ENCODE measurements at regions not wholly inside any gene's neighbourhood (a gene's known extent, or its start where the extent isn't known, plus 50 kb on each side); places are given as distances from the start of the nearest gene placed in this dataset.

- no TSS peak for BruUV-seq (replicated peaks)
- Histone ChIP-seq H3K36me3 (ENCODE audit: low read depth, low read length) (no peaks in the 10 kb centered on the region), H3K27ac (ENCODE audit: low read length) (no peak overlapping the region), H2AFZ (ENCODE audit: low read length) (no peak overlapping the region), H3F3A (ENCODE audit: low read length, unreplicated experiment) (no peaks in the 10 kb centered on the region), H3K9me2 (replicated peaks; ENCODE audit: low read length) (no peaks in the 10 kb centered on the region), H3K4me3 (ENCODE audit: low read length) (no peak overlapping the region), H4K20me1 (ENCODE audit: low read length) (no peaks in the 10 kb centered on the region), H3K79me2 (ENCODE audit: low read length) (no peaks in the 10 kb centered on the region), H3K4me2 (ENCODE audit: low read length) (no peak overlapping the region), H3K9me3 (ENCODE audit: low read length) (no peaks in the 10 kb centered on the region), H3K9ac (ENCODE audit: low read length) (no peak overlapping the region), H3K4me1 (ENCODE audit: insufficient read depth, low read length) (peaks cover 10% of the 10 kb centered on the region), H3K27me3 (ENCODE audit: low read length) (no peaks in the 10 kb centered on the region)
- ChIA-PET POLR2A (ENCODE audit: unreplicated experiment) (no interaction called here), CTCF (no interaction called here)
- ATAC-seq (no peak), DNase-seq (no peak)
- no peak for TF ChIP-seq EZH2phosphoT487 (IDR thresholded peaks at IDR 0.05; ENCODE audit: borderline replicate concordance, low read length)
- TF ChIP-seq CTCF (conservative IDR thresholded peaks at IDR 0.05; ENCODE audit: low read depth, low read length): no peak
- no peak for TF ChIP-seq EZH2 (IDR thresholded peaks at IDR 0.05; ENCODE audit: low read length, unreplicated experiment)
- intact Hi-C loops (cut with micrococcal nuclease): no loop called here
Measured at GRCh38 chr12:42677461-42677860, 87.9 kb upstream of the PRICKLE1 start.

GRCh38 chr12:42673535-42673934 is 84.0 kb upstream of the PRICKLE1 start:
- TF ChIP-seq EZH2 (IDR thresholded peaks at IDR 0.05; ENCODE audit: low read length, unreplicated experiment) (no peak), EZH2phosphoT487 (IDR thresholded peaks at IDR 0.05; ENCODE audit: borderline replicate concordance, low read length) (no peak), CTCF (conservative IDR thresholded peaks at IDR 0.05; ENCODE audit: low read depth, low read length) (no peak)
- Histone ChIP-seq H3K9ac (ENCODE audit: low read length) (no peak overlapping the region), H2AFZ (ENCODE audit: low read length) (no peak overlapping the region), H4K20me1 (ENCODE audit: low read length) (no peaks in the 10 kb centered on the region), H3K27ac (ENCODE audit: low read length) (no peak overlapping the region), H3F3A (ENCODE audit: low read length, unreplicated experiment) (no peaks in the 10 kb centered on the region), H3K9me2 (replicated peaks; ENCODE audit: low read length) (no peaks in the 10 kb centered on the region), H3K36me3 (ENCODE audit: low read depth, low read length) (no peaks in the 10 kb centered on the region), H3K79me2 (ENCODE audit: low read length) (no peaks in the 10 kb centered on the region), H3K9me3 (ENCODE audit: low read length) (no peaks in the 10 kb centered on the region), H3K27me3 (ENCODE audit: low read length) (no peaks in the 10 kb centered on the region), H3K4me2 (ENCODE audit: low read length) (no peak overlapping the region), H3K4me1 (ENCODE audit: insufficient read depth, low read length) (no peaks in the 10 kb centered on the region), H3K4me3 (ENCODE audit: low read length) (no peak overlapping the region)
- DNase-seq (no peak), ATAC-seq (no peak)
- ChIA-PET CTCF (no interaction called here), POLR2A (ENCODE audit: unreplicated experiment) (no interaction called here)
- no TSS peak for BruUV-seq (replicated peaks)
- intact Hi-C loops (cut with micrococcal nuclease): no loop called here

GRCh38 chr12:42670719-42671118 is 81.2 kb upstream of the PRICKLE1 start:
- BruUV-seq (replicated peaks): no TSS peak
- Histone ChIP-seq H3K4me1 (ENCODE audit: insufficient read depth, low read length) (no peaks in the 10 kb centered on the region), H4K20me1 (ENCODE audit: low read length) (no peaks in the 10 kb centered on the region), H2AFZ (ENCODE audit: low read length) (no peak overlapping the region), H3K4me3 (ENCODE audit: low read length) (no peak overlapping the region), H3K9ac (ENCODE audit: low read length) (no peak overlapping the region), H3K9me2 (replicated peaks; ENCODE audit: low read length) (0 out of 2 replicates have a peak, but pooled peaks cover 4% of the 10 kb centered on the region), H3F3A (ENCODE audit: low read length, unreplicated experiment) (no peaks in the 10 kb centered on the region), H3K36me3 (ENCODE audit: low read depth, low read length) (no peaks in the 10 kb centered on the region), H3K9me3 (ENCODE audit: low read length) (no peaks in the 10 kb centered on the region), H3K27ac (ENCODE audit: low read length) (no peak overlapping the region), H3K27me3 (ENCODE audit: low read length) (no peaks in the 10 kb centered on the region), H3K79me2 (ENCODE audit: low read length) (no peaks in the 10 kb centered on the region), H3K4me2 (ENCODE audit: low read length) (no peak overlapping the region)
- ChIA-PET POLR2A (ENCODE audit: unreplicated experiment) (interaction anchor here (0.6 kb wide), 1 partner anchor 143 kb away, joined by 7 read pairs; no protein-coding TSS in a partner anchor), CTCF (no interaction called here)
- TF ChIP-seq CTCF (conservative IDR thresholded peaks at IDR 0.05; ENCODE audit: low read depth, low read length) (no peak), EZH2 (IDR thresholded peaks at IDR 0.05; ENCODE audit: low read length, unreplicated experiment) (no peak), EZH2phosphoT487 (IDR thresholded peaks at IDR 0.05; ENCODE audit: borderline replicate concordance, low read length) (no peak)
- ATAC-seq: no peak
- intact Hi-C loops (cut with micrococcal nuclease): no loop called here
- DNase-seq: no peak

Measured in PC-3 (cell line).